HG03139 (cell line): ENCODE measurements at regions not wholly inside any gene's neighbourhood (a gene's known extent, or its start where the extent isn't known, plus 50 kb on each side); places are given as distances from the start of the nearest gene placed in this dataset.

Experiments
- ATAC-seq: cut with Tn5 transposase; IDR thresholded peaks from one replicate; pipeline ENCODE4 v1.9.1; 2021; ENCODE audit not compliant: unreplicated experiment

DNA sequence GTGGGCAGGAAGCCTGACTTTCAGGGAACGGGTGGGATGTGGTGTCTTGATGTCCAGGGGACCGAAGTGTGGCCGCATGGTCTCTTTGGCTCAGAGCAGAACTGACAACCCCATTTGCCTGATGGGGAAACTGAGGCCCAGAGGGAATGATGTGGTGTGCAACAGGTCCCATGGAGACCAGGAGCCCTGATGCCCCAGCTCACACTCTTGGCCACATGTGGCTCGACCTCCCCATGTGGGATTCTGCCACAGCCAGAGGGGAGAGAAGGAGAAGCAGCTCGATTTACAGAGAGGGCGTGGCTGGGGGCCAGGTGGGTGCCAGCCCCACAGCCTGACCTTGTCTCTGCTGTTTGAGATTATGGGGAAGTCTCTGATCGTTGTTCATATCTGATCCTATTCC lies 128.1 kb downstream of the TEX29 start:
- ATAC-seq, result no peak

DNA sequence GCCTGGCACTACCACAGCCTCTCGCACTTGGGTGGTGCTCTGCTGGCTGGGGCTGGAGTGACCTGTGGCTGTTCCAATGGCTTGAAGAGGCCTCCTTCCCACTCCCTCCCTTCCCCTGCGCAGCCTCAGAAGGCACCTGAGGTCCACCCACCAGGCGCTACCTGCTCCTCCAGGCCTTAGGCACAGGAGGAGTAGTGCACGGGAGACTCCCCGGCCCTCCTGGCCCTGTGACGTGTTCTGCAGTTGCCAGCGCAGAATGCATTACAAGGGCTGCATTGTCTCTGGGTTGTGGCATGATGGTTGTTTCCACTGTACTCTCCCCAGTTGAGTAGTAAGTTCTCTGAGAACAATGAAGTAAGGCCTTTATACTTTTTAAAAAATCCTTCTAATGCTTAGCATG lies 128.6 kb downstream of the TEX29 start:
- ATAC-seq, result no peak

- no peak for ATAC-seq
Measured at GRCh38 chr13:111451402-111451801, 131.0 kb downstream of the TEX29 start.

DNA sequence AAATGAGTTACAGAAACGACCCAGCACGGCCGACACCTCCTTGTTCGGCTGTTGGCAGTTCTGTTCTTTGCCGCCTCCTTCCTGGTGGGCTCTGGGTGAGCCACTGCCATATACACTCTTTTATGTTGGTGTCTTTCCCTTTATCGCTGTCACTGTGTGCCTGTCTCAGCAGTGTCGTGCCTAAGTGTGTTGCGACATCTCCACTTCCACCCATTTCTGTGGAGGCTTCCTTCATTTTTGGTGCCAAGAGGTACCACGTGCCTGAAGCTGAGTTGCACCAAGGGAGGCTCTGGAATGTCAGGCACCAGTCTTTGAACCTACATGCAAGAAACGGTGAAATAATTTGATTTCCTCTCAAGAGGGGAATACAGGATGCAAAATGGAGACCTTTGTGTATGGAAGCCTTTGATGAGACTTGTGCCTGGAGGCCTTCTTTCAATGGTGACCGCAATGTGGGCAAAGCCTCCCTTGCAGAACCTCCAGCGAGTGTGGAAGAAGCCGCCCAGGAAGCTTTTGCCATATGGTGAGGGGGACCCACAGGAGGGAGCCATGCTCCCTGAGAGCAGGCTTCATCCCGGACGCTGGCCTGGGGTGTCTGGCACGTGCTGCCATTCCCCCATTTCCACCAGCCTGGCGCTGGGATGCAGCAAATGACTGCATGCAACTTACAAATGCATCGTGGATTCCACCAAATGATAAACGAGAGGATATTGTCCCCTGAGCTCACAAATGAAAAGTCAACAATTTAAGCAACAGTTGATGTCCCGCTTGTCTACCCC lies 136.2 kb downstream of the TEX29 start:
- no peak for ATAC-seq

DNA sequence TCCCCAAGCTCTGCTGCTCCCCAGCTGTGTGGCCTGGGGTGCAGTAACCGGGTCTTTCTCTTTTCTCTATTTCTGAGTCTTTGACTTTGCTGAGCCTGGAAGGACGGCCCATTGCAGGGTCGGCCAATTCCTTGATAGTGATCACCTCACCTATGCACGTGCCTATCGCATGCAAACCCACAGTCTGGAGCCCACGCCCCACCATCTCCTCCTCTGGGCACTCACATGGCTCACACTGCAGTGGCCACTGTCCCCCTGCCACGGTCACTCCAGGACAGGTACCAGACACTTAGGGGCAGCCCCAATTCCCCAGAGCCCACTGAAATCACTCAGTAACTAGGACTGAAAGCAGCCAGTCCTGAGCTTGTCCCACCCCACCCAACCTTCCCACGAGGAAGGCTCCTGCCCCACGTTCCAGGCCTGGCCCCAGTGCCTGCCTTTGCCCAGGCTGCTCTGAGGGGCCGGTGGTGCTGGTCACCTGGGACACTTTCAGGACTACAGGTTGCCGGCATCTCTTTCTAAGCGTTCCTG lies 137.6 kb downstream of the TEX29 start:
- no peak for ATAC-seq

- no peak for ATAC-seq
Measured at GRCh38 chr13:111458739-111459138, 138.3 kb downstream of the TEX29 start.

DNA sequence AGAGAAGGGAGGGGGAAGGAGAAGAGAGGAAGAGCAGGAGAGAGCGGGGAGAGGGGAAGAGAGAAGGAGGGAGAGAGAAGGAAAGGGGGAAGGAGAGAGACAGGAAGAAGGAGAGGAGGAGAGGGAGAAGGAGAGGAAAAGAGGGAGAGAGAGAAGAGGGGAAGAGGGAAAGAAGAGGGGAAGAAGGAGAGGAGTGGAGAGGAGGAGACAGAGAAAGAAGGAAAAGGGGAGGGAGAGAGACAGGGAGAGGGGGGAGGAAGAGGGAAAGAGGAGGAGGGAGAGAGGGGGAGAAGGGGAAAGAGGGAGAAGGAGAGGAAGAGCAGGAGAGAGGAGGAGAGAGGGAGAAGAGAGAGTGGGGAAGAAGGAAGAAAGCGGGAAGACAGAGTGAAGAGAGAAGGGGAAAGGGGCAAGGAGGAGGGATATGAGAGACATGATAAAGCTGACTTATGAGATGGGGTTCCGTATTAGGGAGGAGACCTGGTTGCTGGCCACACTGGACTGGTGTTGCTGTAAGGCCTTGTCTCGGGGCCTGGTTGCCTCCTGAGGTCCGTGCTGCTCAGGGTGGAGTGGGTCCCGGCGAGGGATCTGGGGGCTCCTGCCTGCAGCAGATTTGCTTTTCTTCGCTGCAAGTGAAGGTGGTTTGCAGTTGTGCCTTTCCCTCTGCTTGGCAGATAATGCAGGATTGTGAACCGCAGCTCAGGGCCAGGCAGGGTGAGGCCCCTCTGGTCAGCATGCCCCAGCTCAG lies 139.5 kb downstream of the TEX29 start:
- ATAC-seq, result no peak

GRCh38 chr13:111460548-111461444 lies 140.4 kb downstream of the TEX29 start:
- ATAC-seq, result no peak

GRCh38 chr13:111461445-111462149 lies 141.2 kb downstream of the TEX29 start:
- no peak for ATAC-seq

DNA sequence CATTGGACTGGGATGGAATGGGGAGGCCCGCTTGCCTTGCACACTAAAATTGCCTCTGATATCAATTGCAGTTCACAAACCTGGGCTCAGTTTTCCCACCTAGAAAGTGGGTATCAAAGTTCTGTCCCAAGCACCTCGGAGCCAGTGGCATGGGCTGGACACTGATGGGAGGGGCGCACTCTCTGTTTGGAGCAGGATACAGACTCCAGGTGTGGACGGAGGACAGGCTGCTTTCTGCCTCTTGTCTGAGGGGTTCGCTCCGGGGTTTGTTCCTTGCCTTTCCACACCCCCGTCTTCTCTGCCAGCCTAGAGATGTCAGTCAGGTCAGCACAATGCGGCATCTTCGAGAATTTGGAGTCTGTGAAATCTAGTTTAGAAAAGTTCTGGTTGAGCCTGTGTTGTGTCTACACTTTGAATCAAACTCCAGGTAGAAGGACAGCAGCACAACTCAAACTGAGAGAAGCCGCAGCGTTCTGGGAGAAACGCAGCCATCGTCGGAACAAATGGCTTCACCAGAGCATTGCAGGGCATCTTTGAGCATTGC lies 141.9 kb downstream of the TEX29 start:
- ATAC-seq, result no peak

DNA sequence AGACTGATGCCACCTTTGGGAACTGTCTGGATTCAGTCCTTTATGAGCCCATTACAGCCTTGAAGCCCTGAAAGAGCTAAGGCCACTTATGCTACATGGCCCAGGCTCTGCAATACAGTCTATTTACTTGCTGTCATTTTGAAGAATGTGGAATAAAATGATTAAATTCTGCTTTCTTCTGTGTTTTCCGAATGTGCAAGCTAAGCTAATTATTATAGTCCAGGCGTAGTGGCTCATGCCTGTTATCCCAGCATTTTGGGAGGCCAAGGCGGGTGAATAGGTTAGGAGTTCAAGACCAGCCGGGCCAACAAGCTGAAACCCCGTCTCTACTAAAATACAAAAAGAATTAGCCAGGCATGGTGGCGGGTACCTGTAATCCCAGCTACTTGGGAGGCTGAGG lies 142.5 kb downstream of the TEX29 start:
- ATAC-seq, result no peak

DNA sequence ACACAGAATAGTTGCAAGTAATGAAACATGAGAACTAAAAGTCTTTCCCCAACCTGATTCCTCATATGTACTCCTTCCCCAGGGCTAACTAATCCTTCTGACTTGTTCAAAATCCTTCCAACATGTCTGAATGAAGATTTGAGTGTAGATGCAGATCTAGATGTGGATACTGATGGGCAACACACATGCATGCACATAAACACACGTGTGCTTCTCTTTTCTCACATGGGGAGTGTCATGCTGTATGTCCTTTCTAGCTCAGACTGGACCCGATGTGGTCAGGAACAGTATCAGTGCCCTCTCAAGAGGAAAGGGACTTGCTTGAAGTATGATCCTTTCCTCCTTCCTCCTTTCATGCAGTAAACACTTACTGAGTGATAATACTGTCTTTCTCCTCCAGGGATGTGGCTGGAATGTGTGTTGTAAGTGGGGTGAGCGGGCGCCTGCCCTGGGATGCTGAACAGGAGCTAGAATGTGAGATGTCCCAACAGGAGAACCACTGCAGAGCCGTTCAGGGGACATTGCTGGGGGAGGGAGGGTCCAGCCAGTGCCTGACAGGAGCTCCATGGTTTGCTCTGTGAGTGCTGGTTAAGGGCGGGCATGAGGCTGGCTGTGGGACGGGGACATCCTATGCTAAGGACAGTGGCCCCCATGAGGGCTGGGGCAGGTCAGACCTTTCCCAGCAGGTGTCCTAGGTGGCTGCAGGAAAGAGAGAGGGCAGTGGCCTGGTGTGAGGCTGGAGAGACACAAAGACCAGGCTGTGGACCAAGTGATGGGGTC lies 146.9 kb downstream of the TEX29 start:
- no peak for ATAC-seq

GRCh38 chr13:111468037-111468959 lies 147.9 kb downstream of the TEX29 start:
- ATAC-seq, result no peak

- ATAC-seq, result no peak
Measured at GRCh38 chr13:111469450-111469849, 149.0 kb downstream of the TEX29 start.

DNA sequence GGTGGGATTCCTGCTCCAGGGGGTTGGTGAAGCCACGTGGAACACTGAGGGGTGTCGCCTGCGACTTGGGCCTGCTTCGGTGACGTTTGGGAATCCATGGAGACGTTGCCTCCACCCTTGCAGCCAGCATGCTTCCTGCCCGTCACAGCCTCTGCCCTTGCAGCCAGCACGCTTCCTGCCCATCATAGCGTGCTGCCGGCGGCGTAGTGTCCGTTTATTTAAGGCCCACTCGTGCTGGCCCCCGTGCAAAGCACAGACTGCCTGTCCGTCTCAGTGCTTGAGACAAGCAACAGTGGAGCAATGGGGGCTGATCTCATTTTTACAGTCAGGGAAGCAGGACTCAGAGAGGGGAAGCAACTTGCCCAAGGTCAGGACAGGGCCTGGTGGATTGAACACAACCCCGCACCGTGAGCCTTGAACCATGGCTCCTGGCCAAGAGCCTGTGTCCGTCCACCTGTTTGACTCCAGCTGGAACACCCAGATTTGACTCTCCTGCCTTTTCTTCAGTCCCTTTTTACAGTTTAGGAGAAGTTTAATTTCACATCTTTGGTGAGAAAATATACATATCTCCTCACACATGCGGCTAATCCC lies 149.6 kb downstream of the TEX29 start:
- ATAC-seq, result no peak

GRCh38 chr13:111470933-111471332 lies 150.5 kb downstream of the TEX29 start:
- no peak for ATAC-seq

- ATAC-seq, result no peak
Measured at GRCh38 chr13:111472083-111472482, 151.6 kb downstream of the TEX29 start.
